Neural crest cell (in vitro differentiated cells): ENCODE measurements at regions not wholly inside any gene's neighbourhood (a gene's known extent, or its start where the extent isn't known, plus 50 kb on each side); places are given as distances from the start of the nearest gene placed in this dataset.

ENCODE experiments used
- DNase-seq: peaks from one replicate; pipeline ENCODE4 v3.0.0; 2021; ENCODE audit warnings: low read depth, mixed read lengths, low spot score
- H3K27ac Mint-ChIP-seq: one replicate; pipeline ENCODE4 v1.8.0; 2021; ENCODE audit warnings: mild to moderate bottlenecking, mixed read lengths; ENCODE audit not compliant: unreplicated experiment
- H3K27me3 Mint-ChIP-seq: 2 replicates; pipeline ENCODE4 v1.8.0; 2021; ENCODE audit warnings: low read depth, mild to moderate bottlenecking, mixed read lengths
- H3K36me3 Mint-ChIP-seq: 2 replicates; pipeline ENCODE4 v1.8.0; 2021; ENCODE audit warnings: low read depth, mild to moderate bottlenecking, mixed read lengths
- H3K4me1 Mint-ChIP-seq: 2 replicates; pipeline ENCODE4 v1.8.0; 2021; ENCODE audit warnings: mixed read lengths
- H3K4me3 Mint-ChIP-seq: one replicate; pipeline ENCODE4 v1.8.0; 2021; ENCODE audit warnings: mild to moderate bottlenecking, mixed read lengths
- H3K9me3 Mint-ChIP-seq: 2 replicates; pipeline ENCODE4 v1.8.0; 2021; ENCODE audit warnings: mixed read lengths
- TF ChIP-seq, protein P1 (sequence below): fragments of 200-600 bp; sonication (generic); conservative IDR thresholded peaks from 2 replicates; pipeline ENCODE4 v1.5.0; 2021; ENCODE audit warnings: antibody characterized with exemption, mild to moderate bottlenecking

DNA sequence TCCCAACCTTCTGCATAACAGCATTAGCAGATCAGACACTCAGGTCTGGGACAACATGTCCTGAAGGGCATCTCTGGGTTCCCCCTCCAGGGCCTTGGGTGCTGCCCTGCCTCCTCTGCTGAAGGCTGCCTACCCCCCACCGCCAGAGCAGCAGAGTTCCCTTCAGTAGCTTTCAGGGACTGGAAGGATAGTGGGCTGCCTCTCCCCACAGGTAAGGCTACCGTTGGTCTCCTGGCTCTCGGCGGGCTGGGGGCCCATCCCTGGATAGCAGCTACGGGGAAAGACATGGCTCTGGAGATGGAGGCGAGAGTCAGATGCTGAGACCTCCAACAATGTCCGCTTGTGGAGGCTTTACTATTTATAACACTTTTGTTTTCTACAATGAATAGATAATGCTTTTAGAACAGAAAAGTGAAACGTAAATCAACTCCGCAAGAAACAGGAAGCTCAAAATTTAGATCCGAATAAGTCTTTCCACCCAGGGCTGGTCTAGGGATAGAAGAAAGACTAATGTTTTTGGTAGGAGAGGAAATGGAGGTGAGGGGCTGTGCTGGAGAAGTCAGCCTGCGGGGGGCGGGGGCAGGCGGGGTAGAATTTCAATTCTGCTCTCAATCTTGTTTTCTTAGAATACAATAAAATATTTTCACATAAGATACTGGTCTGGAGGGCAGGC lies 58.4 kb downstream of the ARL4C start:
- no peaks in the 10 kb centered on the region for H3K9me3 Mint-ChIP-seq
- DNase-seq = no peak
- TF ChIP-seq, protein P1, sequence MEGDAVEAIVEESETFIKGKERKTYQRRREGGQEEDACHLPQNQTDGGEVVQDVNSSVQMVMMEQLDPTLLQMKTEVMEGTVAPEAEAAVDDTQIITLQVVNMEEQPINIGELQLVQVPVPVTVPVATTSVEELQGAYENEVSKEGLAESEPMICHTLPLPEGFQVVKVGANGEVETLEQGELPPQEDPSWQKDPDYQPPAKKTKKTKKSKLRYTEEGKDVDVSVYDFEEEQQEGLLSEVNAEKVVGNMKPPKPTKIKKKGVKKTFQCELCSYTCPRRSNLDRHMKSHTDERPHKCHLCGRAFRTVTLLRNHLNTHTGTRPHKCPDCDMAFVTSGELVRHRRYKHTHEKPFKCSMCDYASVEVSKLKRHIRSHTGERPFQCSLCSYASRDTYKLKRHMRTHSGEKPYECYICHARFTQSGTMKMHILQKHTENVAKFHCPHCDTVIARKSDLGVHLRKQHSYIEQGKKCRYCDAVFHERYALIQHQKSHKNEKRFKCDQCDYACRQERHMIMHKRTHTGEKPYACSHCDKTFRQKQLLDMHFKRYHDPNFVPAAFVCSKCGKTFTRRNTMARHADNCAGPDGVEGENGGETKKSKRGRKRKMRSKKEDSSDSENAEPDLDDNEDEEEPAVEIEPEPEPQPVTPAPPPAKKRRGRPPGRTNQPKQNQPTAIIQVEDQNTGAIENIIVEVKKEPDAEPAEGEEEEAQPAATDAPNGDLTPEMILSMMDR = no peak
- H3K36me3 Mint-ChIP-seq = no peaks in the 10 kb centered on the region
- peak overlapping the region; percentile 35 for H3K27ac Mint-ChIP-seq
- peaks cover 10% of the 10 kb centered on the region for H3K4me1 Mint-ChIP-seq
- no peak overlapping the region for H3K4me3 Mint-ChIP-seq
- H3K27me3 Mint-ChIP-seq = no peaks in the 10 kb centered on the region

DNA sequence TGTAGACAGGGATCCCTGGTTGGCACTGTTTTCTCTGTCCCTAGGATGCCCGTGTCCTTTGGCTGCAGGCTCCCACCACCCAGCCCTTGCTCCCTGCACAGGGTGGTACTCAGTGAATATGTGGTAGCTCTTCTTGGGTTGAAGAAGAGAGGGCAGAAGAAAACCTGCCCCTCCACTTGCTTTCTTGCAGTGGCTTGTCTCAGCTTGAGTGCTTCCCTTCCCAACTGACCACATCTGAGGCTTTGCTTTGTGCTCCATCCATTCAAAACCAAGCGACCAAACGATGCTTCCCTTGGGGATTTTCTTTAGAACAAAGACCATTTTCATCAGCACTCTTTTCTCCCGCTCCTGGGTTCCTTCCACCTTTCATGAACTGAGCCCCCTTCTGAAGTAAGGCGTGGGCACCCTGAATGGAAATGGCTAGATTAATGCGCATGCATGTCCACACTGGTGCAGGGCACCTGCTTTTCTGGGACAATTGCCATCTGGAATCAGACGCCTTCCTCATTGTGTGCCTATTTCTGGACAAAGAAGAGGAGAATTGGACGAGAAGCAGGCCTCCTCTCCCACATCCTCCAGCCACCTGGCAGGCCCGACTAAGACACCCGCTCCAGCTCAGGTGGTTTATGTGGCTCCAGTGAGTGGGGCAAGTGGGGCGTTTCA lies 59.1 kb downstream of the ARL4C start:
- no peak overlapping the region for H3K4me3 Mint-ChIP-seq
- H3K4me1 Mint-ChIP-seq = peaks cover 10% of the 10 kb centered on the region
- TF ChIP-seq, protein P1 = no peak
- no peaks in the 10 kb centered on the region for H3K9me3 Mint-ChIP-seq
- H3K36me3 Mint-ChIP-seq = no peaks in the 10 kb centered on the region
- no peak for DNase-seq
- no peaks in the 10 kb centered on the region for H3K27me3 Mint-ChIP-seq
- no peak overlapping the region for H3K27ac Mint-ChIP-seq

DNA sequence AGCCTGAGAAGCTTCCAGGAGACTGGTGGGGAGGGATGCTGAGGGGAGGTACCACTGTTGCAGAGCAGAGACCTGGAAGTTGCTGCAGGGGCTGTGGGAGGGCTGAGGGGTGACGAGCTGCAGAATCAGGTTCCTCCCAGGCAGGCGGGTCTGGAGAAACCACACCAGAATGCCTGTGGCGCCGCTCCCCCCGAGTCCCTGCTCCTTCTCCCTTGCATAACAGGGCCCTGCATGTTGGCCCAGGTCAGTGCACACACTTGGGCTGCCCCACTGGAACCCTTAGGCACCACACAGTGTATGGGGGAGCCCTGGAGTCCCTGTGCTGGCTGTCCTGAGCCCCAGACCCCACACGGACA lies 60.4 kb downstream of the ARL4C start:
- H3K4me1 Mint-ChIP-seq = peaks cover 10% of the 10 kb centered on the region
- H3K27me3 Mint-ChIP-seq = no peaks in the 10 kb centered on the region
- no peak for DNase-seq
- H3K27ac Mint-ChIP-seq = no peak overlapping the region
- TF ChIP-seq, protein P1 = no peak
- no peaks in the 10 kb centered on the region for H3K9me3 Mint-ChIP-seq
- no peak overlapping the region for H3K4me3 Mint-ChIP-seq
- H3K36me3 Mint-ChIP-seq = no peaks in the 10 kb centered on the region

DNA sequence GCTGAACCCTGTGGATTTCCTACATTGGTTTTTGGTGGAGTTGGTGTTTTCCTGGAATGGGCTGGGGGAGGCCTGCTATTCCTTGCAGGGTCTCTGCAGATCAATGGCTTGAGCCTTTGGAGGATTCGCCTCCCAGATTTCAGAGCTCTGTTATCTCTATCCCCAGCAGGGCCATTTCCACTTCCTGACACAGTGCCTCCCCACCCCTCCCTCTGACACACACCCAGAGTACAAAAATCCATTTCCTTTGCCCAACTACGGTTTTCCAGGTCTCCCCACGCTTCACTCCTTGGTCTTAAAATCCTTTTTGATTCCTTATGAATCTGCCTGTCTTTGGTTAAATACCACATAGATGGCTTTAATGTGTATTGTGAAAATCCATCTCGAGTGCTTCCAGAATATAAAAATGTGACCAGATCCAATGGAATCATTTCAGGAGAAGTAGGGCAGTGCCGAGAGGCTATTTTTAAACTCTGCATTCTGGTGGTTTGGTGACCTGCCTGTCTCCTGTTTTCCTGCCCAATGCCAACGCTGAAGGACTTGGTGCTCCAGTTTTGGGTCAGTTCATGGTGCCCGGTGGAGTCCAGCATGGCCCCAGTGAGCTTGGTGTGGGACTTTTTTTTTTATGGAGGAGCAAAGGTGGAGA lies 60.9 kb downstream of the ARL4C start:
- TF ChIP-seq, protein P1 = no peak
- Mint-ChIP-seq H3K27me3 (no peaks in the 10 kb centered on the region), H3K9me3 (no peaks in the 10 kb centered on the region), H3K27ac (peak overlapping the region; percentile 62), H3K36me3 (no peaks in the 10 kb centered on the region), H3K4me3 (no peak overlapping the region), H3K4me1 (peaks cover 13% of the 10 kb centered on the region)
- no peak for DNase-seq

DNA sequence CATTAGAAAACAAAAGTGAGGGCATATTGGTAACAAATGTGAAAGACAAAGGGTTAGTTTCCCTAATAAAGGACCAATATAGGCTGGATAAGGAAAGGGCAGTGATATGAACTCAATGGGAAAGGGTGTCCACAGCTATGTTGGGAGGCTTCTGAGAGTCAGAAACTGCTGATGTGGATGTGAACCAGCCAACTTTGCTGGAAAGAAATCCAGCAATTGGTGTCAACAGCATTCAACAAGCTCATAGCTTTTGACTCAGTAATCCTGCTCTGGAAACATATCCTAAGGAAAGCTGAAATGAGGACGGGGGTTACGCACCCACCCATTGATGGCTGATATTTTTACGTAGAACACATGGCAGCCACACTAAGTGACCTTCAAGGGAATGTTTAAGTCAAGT lies 63.7 kb downstream of the ARL4C start:
- no peak overlapping the region for H3K4me3 Mint-ChIP-seq
- H3K9me3 Mint-ChIP-seq = no peaks in the 10 kb centered on the region
- no peak for DNase-seq
- TF ChIP-seq, protein P1 = no peak
- no peak overlapping the region for H3K27ac Mint-ChIP-seq
- no peaks in the 10 kb centered on the region for H3K36me3 Mint-ChIP-seq
- peaks cover 23% of the 10 kb centered on the region for H3K4me1 Mint-ChIP-seq
- H3K27me3 Mint-ChIP-seq = no peaks in the 10 kb centered on the region
